B cell (primary cell): ENCODE measurements at regions not wholly inside any gene's neighbourhood (a gene's known extent, or its start where the extent isn't known, plus 50 kb on each side); places are given as distances from the start of the nearest gene placed in this dataset.

Experiments used
- ATAC-seq: fragments of 200-7000 bp; cut with Tn5 transposase; one replicate; pipeline ENCODE4 v1.10.0; 2021; ENCODE audit warnings: low read depth, mild to moderate bottlenecking, moderate number of reproducible peaks, moderate library complexity
- CTCF ChIA-PET: fragments of 350-600 bp; sonication (Branson Sonifier 250); formaldehyde crosslinking; loops from one replicate; lab custom pipeline; 2021; ENCODE audit warnings: antibody characterized with exemption, inconsistent platforms; lab: Charles Lee
- POLR2A ChIA-PET: fragments of 350-600 bp; sonication (Branson Sonifier 250); formaldehyde crosslinking; loops from one replicate; lab custom pipeline; 2021; ENCODE audit warnings: antibody characterized with exemption; lab: Charles Lee
- DNase-seq: peaks from one replicate; pipeline ENCODE4 v3.0.0; 2013
- H2AFZ ChIP-seq: 2 replicates; pipeline ENCODE4 v1.6.1; 2012; ENCODE audit warnings: mild to moderate bottlenecking, low read depth, low read length; ENCODE audit not compliant: insufficient read depth, poor library complexity, severe bottlenecking
- H3K27ac ChIP-seq, 2 donors: 1 replicate in 1 of 2; 2 replicates in 1 of 2; pipeline ENCODE4 v1.5.1; 2012 to 2013; ENCODE audit warnings: low read length in 2 of 2, mild to moderate bottlenecking in 2 of 2, moderate library complexity in 1 of 2
- H3K27me3 ChIP-seq, 4 experiments: fragments of 200-600 bp in 1 of 4; sonication (generic) in 1 of 4; replicated peaks in 1 of 4; 1 replicate in 2 of 4; 2 replicates in 2 of 4; pipeline versions ENCODE4 v1.6.1 to v1.7.0; 2013 to 2016; ENCODE audit warnings: low read length in 3 of 4, mild to moderate bottlenecking in 2 of 4, mixed read lengths in 1 of 4, moderate library complexity in 1 of 4; ENCODE audit not compliant: insufficient read depth in 4 of 4, control insufficient read depth in 3 of 4; ENCODE audit errors: control extremely low read depth in 1 of 4
- H3K36me3 ChIP-seq, 2 experiments: replicated peaks in 1 of 2; 1 replicate in 1 of 2; 2 replicates in 1 of 2; pipeline versions ENCODE4 v1.6.1 to v1.7.1; 2013; ENCODE audit warnings: low read length in 1 of 2; ENCODE audit not compliant: insufficient read depth in 2 of 2, control insufficient read depth in 1 of 2; ENCODE audit errors: control extremely low read depth in 1 of 2, extremely low read depth in 1 of 2
- H3K4me1 ChIP-seq, 2 donors: fragments of 200-600 bp in 1 of 2; sonication (generic) in 1 of 2; 1 replicate in 1 of 2; 2 replicates in 1 of 2; pipeline versions ENCODE4 v1.5.1 to v1.6.1; 2013 to 2017; ENCODE audit warnings: low read length in 2 of 2; ENCODE audit not compliant: control insufficient read depth in 2 of 2, insufficient read depth in 2 of 2
- H3K4me2 ChIP-seq: replicated peaks from 2 replicates; pipeline ENCODE3; 2012; ENCODE audit warnings: mild to moderate bottlenecking, low read depth, low read length; ENCODE audit not compliant: poor library complexity, severe bottlenecking
- H3K4me3 ChIP-seq, 5 experiments: fragments of 200-600 bp in 1 of 5; sonication (generic) in 1 of 5; 1 replicate in 3 of 5; 2 replicates in 2 of 5; pipeline versions ENCODE4 v1.5.1 to v1.7.0; 2011 to 2016; ENCODE audit warnings: low read length in 4 of 5, mild to moderate bottlenecking in 4 of 5, low read depth in 2 of 5, control low read depth in 1 of 5, moderate library complexity in 1 of 5; ENCODE audit not compliant: insufficient read depth in 1 of 5; ENCODE audit errors: control extremely low read depth in 1 of 5, extremely low read depth in 1 of 5
- H3K79me2 ChIP-seq: fragments of 200-600 bp; sonication (generic); one replicate; pipeline ENCODE4 v1.6.0; 2016; ENCODE audit warnings: low read length; ENCODE audit not compliant: control insufficient read depth, insufficient read depth
- H3K9ac ChIP-seq: fragments of 200-600 bp; sonication (generic); 2 replicates; pipeline ENCODE4 v1.6.1; 2017; ENCODE audit warnings: mild to moderate bottlenecking, low read length, moderate library complexity
- H3K9me3 ChIP-seq, 3 donors: one replicate each; pipeline versions ENCODE4 v1.6.1 to v1.7.1; 2013; ENCODE audit warnings: low read length in 2 of 3; ENCODE audit not compliant: control insufficient read depth in 2 of 3, insufficient read depth in 1 of 3; ENCODE audit errors: control extremely low read depth in 1 of 3
- H4K20me1 ChIP-seq: 2 replicates; pipeline ENCODE4 v1.6.0; 2012; ENCODE audit warnings: mild to moderate bottlenecking, low read length; ENCODE audit not compliant: insufficient read depth, control insufficient read depth, poor library complexity, severe bottlenecking
- H3K27ac Mint-ChIP-seq: one replicate; pipeline ENCODE4 v1.8.0; 2021; ENCODE audit warnings: mixed read lengths
- H3K27me3 Mint-ChIP-seq: one replicate; pipeline ENCODE4 v1.8.0; 2021; ENCODE audit warnings: mixed read lengths
- H3K4me1 Mint-ChIP-seq: one replicate; pipeline ENCODE4 v1.8.0; 2021; ENCODE audit warnings: mixed read lengths
- H3K4me3 Mint-ChIP-seq: one replicate; pipeline ENCODE4 v1.8.0; 2021; ENCODE audit warnings: mixed read lengths
- H3K9me3 Mint-ChIP-seq: one replicate; pipeline ENCODE4 v1.8.0; 2022; ENCODE audit warnings: mixed read lengths; ENCODE audit not compliant: insufficient read depth
- EZH2 ChIP-seq: IDR thresholded peaks from 2 replicates; pipeline ENCODE4 v1.6.1; 2012; ENCODE audit warnings: borderline replicate concordance, low read depth, mild to moderate bottlenecking, moderate library complexity, low read length; ENCODE audit not compliant: insufficient read depth, poor library complexity, severe bottlenecking
- WGBS: methylation state at CpG from one replicate; pipeline ENCODE4 v1.1.5; 2013; ENCODE audit warnings: missing lambda C conversion rate; ENCODE audit not compliant: insufficient coverage; 5-methylcytosine and 5-hydroxymethylcytosine counted together
- intact Hi-C: fragments of 100-400 bp; cut with micrococcal nuclease; formaldehyde crosslinking; loops from one replicate; pipeline ENCODE4 v1.10.0; 2022
- TF ChIP-seq, protein P1 (sequence below): fragments of 200-600 bp; IDR thresholded peaks from one replicate; pipeline ENCODE4 v1.8.0; 2022; ENCODE audit warnings: antibody characterized with exemption, mild to moderate bottlenecking

DNA sequence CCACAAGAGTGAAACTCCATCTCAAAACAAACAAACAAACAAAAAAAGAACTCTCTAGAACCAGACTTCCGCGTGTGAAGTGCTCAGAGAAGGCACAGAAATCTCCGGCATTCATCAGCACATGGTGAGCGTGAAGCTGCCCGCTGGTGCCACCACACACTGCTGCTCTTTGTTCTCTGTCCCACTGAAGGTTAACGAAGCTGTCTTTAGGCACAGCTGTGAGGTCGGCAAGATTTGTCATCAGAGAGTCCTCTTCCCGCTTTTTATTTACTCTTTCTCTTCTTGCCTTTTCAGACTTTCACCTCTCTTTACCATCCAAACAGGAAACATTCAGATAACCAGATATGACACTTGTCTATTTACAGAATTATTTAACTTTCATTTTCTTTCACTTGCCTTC lies 115.2 kb upstream of the ARGLU1 start:
- peak overlapping the region; percentile 2 for H3K4me2 ChIP-seq
- ATAC-seq (no peak), DNase-seq (no peak)
- peaks cover 8% of the 10 kb centered on the region for H3K27me3 Mint-ChIP-seq
- no peaks in the 10 kb centered on the region for H3K9me3 Mint-ChIP-seq
- H3K27ac ChIP-seq, result no peak overlapping the region
- POLR2A ChIA-PET, result no interaction called here
- H3K4me1 Mint-ChIP-seq, result peaks cover 9% of the 10 kb centered on the region
- WGBS, result 69% methylated on average over 7 of the region's 8 CpGs
- no peak overlapping the region for H3K27ac Mint-ChIP-seq
- no peaks in the 10 kb centered on the region for H3K36me3 ChIP-seq
- TF ChIP-seq, protein P1, sequence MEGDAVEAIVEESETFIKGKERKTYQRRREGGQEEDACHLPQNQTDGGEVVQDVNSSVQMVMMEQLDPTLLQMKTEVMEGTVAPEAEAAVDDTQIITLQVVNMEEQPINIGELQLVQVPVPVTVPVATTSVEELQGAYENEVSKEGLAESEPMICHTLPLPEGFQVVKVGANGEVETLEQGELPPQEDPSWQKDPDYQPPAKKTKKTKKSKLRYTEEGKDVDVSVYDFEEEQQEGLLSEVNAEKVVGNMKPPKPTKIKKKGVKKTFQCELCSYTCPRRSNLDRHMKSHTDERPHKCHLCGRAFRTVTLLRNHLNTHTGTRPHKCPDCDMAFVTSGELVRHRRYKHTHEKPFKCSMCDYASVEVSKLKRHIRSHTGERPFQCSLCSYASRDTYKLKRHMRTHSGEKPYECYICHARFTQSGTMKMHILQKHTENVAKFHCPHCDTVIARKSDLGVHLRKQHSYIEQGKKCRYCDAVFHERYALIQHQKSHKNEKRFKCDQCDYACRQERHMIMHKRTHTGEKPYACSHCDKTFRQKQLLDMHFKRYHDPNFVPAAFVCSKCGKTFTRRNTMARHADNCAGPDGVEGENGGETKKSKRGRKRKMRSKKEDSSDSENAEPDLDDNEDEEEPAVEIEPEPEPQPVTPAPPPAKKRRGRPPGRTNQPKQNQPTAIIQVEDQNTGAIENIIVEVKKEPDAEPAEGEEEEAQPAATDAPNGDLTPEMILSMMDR, result no peak
- no peak for TF ChIP-seq EZH2
- no peaks in the 10 kb centered on the region for H4K20me1 ChIP-seq
- no peaks in the 10 kb centered on the region for H3K79me2 ChIP-seq
- intact Hi-C loops, result no loop called here
- no peaks in the 10 kb centered on the region for H3K27me3 ChIP-seq
- no peak overlapping the region for H3K4me3 ChIP-seq
- no peaks in the 10 kb centered on the region for H3K9me3 ChIP-seq
- H3K4me1 ChIP-seq, result no peaks in the 10 kb centered on the region
- no peak overlapping the region for H3K9ac ChIP-seq
- H3K4me3 Mint-ChIP-seq, result no peak overlapping the region
- H2AFZ ChIP-seq, result peak overlapping the region; percentile 44
- CTCF ChIA-PET, result no interaction called here

DNA sequence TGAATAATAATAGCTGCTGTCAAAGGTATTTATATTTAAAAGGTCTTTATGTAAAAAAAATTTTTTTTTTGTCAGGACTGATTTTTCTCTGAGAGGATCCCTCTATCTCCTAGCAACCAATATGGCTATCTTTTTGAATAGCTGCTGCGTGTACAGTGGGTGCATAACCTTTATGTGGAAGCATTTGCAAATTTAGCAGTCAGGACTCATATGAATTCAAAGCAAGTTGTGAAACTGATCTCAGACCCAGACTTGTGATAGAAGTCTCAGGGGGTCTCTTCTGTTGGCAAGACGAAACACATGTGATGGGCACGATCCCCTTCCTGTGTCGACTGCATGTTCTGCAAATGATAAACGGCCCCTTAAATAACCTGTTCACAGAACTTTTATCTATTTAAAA lies 114.1 kb upstream of the ARGLU1 start:
- H3K4me3 ChIP-seq, result no peak overlapping the region
- H3K27ac Mint-ChIP-seq, result no peak overlapping the region
- intact Hi-C loops, result no loop called here
- ChIA-PET CTCF (no interaction called here), POLR2A (no interaction called here)
- no peaks in the 10 kb centered on the region for H4K20me1 ChIP-seq
- TF ChIP-seq, protein P1, result no peak
- WGBS, result 0% methylated on average over 4 of the region's 5 CpGs
- no peak overlapping the region for H3K4me3 Mint-ChIP-seq
- H3K79me2 ChIP-seq, result no peaks in the 10 kb centered on the region
- no peak overlapping the region for H3K9ac ChIP-seq
- no peak overlapping the region for H3K27ac ChIP-seq
- no peak overlapping the region for H3K4me2 ChIP-seq
- H3K27me3 Mint-ChIP-seq, result peaks cover 8% of the 10 kb centered on the region
- DNase-seq, result no peak
- H3K4me1 ChIP-seq, result no peaks in the 10 kb centered on the region
- no peaks in the 10 kb centered on the region for H3K27me3 ChIP-seq
- H3K9me3 Mint-ChIP-seq, result no peaks in the 10 kb centered on the region
- H3K9me3 ChIP-seq, result no peaks in the 10 kb centered on the region
- ATAC-seq, result no peak
- H2AFZ ChIP-seq, result peak overlapping the region; percentile 40
- peaks cover 9% of the 10 kb centered on the region for H3K4me1 Mint-ChIP-seq
- no peaks in the 10 kb centered on the region for H3K36me3 ChIP-seq
